NCI-H128 (cell line): ENCODE measurements at regions not wholly inside any gene's neighbourhood (a gene's known extent, or its start where the extent isn't known, plus 50 kb on each side); places are given as distances from the start of the nearest gene placed in this dataset.
"Not testable (repeated sequence)": the region's sequence is repeated elsewhere in the genome, so short reads cannot be mapped to it uniquely, and the experiment has no call there.

Source experiments
- DNase-seq: peaks from one replicate; lab custom pipeline; 2025; ENCODE audit not compliant: unreplicated experiment; lab: John Stamatoyannopoulos, UW

- DNase-seq: no peak
These were observed 992.6 kb downstream of the PCDH9 start for GRCh38 chr13:66237411-66238062.

GRCh38 chr13:66234159-66234558 is 996.0 kb downstream of the PCDH9 start:
- DNase-seq: no peak

- DNase-seq: not testable (repeated sequence)
These were observed 998.2 kb downstream of the PCDH9 start for GRCh38 chr13:66231958-66232357.

DNA sequence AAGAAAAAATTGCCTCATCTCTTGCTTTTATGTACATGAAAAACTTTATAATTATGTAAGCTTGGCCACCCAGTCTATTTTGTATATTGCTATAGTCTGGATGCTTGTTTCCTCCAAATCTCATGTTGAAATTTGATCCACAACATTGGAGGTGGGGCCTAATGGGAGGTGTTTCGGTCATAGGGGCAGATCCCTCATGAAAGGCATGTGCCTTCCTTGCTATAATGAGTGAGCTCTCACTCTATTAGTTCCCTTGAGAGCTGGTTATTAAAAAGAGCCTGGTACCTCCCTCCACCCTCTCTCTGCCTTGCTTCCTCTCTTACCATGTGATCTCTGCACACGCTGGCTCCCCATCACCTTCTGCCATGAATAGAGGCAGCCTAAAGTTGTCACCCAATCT is 1005.1 kb downstream of the PCDH9 start:
- DNase-seq: no peak

DNA sequence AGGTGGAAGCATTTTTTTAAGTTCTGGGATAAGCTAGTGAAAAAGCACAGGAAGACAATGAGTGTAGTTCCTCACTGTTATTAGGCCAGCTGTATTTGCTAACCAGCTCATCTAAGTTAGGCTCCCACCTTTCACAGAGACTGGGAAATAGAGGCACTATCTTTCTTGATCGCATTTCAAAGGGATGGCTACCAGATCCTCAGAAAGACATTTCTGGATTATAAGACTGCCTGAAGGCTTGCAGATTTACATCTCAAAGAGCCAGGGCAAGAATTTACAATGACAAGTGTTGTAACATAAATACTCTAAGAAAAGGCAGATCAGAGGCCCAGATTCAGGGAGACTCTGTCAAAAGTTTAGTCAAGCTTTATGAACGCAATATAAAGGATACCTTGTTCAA is 1005.5 kb downstream of the PCDH9 start:
- no peak for DNase-seq

GRCh38 chr13:66222926-66223325 is 1007.2 kb downstream of the PCDH9 start:
- no peak for DNase-seq

- DNase-seq: no peak
These were observed 1008.0 kb downstream of the PCDH9 start for GRCh38 chr13:66222127-66222526.

GRCh38 chr13:66219506-66219905 is 1010.6 kb downstream of the PCDH9 start:
- DNase-seq: no peak

- no peak for DNase-seq
These were observed 1011.6 kb downstream of the PCDH9 start for GRCh38 chr13:66218583-66218982.

DNA sequence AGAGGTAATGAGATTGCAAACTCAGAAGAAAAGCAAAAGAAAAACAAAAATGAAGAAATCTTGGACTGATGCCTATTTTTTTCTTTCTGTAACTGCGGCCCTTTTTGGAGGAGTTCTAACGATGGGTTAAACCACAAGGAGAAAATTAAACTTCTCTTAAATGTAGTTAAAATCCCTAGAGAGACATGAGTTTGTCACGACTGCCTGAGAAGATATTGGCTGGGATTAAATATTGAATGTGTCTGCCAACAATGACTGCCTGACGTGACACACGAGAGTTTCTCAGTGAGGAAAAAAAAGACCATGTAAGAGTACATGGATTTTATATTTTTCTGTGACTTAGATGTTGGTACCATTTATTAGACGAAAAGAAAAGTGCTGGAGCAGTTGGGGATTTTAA is 1013.4 kb downstream of the PCDH9 start:
- DNase-seq: no peak

DNA sequence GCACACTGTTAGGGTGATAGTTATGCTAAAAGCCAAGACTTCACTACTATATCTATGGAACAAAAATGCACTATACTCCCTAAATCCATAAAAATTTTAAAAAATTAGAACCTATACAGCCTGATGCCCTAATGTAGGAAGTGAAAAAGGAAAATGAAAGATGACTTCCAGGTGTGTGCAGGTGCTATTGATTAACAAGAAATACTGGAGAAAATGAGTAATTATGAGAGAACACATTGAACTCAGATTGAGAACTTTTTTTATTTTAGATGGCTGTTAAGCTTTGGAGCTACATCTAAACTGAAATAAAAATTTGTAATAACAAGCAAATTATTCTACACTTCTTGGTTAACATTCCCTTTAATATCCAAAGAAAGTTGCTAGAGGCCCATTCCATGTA is 1015.7 kb downstream of the PCDH9 start:
- DNase-seq: no peak

DNA sequence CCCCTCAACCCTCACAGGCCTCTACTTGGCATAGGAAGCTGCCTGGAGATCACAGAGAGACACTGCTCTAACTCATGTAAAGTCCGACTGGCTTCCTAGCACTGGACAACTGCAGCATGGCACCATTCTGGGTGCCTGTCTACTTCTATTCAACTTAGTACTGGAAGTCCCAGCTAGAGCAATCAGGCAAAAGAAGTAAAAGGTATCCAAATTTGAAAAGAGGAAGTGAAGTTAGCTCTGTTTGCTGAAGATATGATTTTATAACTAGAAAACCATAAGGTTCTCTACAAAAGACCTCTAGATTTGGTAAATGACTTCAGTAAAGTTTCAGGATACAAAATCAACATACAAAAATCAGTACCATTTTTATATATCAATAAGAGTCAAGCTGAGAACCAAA is 1017.6 kb downstream of the PCDH9 start:
- DNase-seq: no peak

GRCh38 chr13:66210677-66211076 is 1019.5 kb downstream of the PCDH9 start:
- DNase-seq: no peak

DNA sequence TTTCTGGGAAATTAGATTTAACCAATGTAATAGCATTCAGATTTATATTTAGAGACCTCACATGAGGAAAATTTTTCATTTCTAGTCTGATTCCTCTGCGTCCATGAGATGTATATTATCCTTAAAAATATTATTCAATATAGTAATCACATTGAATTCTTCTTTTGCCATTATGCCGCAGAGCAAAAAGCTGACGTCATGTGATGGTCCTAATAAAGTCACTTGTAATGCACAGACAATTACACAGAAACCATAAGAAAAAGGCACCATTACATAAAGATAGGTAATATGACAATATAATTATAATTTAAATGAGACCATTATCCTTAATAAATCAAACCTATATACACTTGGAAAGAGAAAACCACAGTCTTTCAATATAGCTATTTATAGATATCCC is 1021.5 kb downstream of the PCDH9 start:
- no peak for DNase-seq

DNA sequence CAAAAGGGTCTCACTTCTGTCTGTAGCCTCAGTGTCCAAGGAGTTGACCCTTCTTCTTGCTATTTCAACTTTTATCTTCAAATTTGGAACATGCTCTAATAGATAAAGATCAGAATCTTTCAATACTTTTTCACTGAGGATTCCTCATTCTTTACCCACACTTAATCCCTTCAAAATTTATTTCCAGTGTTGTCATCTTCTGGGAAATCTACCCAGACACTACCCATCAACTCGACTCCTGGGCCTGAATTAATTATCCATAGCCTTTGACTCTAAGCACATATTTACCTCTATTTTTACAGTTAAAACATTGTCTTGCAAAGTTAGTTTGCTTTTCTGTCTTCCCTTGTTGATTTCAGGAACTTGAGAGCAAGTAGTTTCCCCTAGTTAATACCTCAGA is 1022.5 kb downstream of the PCDH9 start:
- DNase-seq: no peak

GRCh38 chr13:66205807-66206206 is 1024.3 kb downstream of the PCDH9 start:
- no peak for DNase-seq

GRCh38 chr13:66200555-66200954 is 1029.6 kb downstream of the PCDH9 start:
- no peak for DNase-seq

DNA sequence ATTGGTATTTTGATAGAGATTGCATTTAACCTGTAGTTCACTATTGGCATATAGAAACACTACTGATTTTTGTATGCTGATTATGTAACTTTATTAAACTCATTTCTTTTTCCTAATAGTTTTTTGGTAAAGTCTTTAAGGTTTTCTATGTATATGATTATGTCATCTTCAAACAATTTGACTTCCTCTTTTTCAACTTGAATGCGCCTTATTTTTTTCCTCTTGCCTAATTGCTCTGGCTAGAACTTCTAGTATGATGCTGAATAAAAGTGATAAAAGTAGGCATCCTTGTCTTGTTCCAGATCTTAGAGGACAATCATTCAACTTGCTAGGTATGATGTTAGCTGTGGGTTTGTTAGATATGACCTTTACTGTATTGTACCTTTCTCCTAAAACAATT is 1034.9 kb downstream of the PCDH9 start:
- no peak for DNase-seq

DNA sequence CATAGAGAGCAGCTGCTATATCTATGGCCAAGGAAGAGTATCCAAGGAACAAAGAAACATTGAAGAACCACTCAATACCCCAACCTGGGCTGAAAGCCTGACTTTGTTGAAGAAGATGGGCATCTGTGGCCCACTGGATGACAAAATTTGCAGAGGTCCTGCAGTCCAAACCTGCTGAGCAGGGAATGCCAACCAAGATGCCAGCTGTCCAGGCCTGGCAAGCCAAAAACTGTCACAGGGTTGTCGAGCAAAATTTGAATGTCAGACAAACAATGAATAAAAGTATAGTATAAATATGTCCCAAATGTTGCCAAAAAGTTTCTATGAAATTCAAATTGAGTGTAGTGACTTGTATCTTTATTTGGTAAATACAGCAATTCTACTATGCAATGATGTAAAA is 1040.2 kb downstream of the PCDH9 start:
- no peak for DNase-seq

GRCh38 chr13:66180836-66181235 is 1049.3 kb downstream of the PCDH9 start:
- no peak for DNase-seq

- DNase-seq: no peak
These were observed 1058.2 kb downstream of the PCDH9 start for GRCh38 chr13:66171920-66172319.

DNA sequence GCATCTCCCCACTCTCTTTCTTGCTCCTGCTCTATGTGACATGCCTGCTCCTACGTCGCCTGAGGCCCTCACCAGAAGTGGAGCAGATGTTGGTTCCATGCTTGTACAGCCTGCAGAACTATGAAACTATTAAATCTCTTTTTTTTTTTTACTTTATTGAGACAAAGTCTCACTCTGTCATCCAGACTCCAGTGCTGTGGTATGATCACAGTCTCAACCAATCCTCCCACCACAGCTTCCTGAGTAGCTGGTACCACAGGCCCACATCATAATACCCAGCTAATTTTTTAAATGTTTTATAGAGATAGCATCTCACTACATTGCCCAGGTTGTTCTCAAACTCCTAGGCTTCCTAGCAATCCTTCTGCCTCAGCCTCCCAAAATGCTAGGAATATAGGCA is 1067.7 kb downstream of the PCDH9 start:
- DNase-seq: no peak

DNA sequence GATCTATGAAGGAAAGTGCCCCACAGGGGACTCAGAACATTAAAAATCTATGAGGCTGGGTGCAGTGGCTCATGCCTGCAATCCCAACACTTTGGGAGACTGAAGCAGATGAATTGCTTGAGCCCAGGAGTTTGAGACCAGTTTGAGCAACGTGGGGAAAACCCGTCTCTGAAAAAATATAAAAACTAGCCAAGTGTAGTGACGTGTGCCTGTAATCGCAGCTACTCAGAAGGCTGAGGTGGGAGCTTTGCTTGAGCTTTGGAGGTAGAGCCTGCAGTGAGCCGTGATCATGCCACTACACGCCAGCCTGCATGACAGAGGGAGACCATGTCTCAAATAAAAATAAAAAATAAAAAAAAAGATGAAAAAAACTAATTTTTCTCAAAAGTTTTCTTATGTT is 1070.6 kb downstream of the PCDH9 start:
- no peak for DNase-seq

GRCh38 chr13:66154976-66155375 is 1075.2 kb downstream of the PCDH9 start:
- DNase-seq: no peak
